ENCODE measurements at regions not wholly inside any gene's neighbourhood (a gene's known extent, or its start where the extent isn't known, plus 50 kb on each side); places are given as distances from the start of the nearest gene placed in this dataset.
"Not testable (repeated sequence)": the region's sequence is repeated elsewhere in the genome, so short reads cannot be mapped to it uniquely, and the experiment has no call there.

DNA sequence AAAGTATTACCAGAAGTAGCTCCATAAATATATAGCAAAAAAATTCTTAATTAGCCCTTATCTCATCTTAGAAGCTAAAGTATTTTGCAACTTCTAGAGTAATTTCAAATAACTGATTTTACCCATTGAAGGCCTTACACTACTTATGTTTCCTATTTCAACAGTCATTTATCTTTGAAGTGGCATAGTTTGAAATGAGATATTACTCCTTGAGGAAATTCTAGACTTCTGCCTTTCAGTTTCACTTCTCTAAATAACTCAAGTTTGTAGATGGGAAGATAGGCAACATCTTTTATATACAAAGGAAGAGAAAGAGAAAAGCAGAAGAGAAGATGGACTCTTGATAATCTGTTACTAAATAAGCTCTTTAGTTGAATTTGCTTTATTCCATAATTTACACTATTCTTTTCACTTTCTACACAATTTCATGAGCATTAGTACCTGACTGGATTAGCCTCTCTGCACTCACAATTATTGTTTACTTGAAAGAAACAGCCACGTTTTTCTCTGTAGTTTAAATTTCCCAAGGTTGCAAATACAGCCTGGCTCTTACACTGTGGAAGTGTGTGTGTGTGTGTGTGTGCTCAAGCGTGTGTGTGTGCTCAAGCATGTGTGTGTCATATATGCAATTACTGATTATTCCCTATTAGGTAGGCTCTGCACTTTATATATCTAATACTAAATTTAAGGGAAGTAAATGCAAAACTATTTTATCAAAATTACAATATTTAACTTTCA lies 60.6 kb upstream of the EMB start:
- no peak for DNase-seq (ENCODE audit: low spot score)

DNA sequence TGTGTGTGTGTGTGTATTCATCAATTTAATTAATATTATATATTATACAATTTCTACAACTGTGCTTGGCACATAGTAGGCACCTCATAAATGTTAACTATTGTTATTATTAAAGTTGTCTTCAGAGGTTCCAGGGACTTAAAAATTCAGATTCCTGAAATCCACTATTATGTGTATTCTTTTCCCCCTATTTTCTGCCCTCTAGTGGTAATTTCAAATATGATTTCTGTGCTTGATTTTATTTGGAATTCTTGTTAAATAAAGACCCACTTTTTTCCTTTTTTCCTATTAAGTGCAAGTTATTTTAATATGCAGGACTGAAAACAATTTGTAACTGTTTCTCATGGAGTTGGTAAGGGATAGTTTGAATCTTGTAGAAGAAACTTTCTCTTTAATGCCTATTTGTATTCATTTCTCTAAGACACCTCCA lies 72.0 kb upstream of the EMB start:
- not testable (repeated sequence) for DNase-seq (ENCODE audit: low spot score)

DNA sequence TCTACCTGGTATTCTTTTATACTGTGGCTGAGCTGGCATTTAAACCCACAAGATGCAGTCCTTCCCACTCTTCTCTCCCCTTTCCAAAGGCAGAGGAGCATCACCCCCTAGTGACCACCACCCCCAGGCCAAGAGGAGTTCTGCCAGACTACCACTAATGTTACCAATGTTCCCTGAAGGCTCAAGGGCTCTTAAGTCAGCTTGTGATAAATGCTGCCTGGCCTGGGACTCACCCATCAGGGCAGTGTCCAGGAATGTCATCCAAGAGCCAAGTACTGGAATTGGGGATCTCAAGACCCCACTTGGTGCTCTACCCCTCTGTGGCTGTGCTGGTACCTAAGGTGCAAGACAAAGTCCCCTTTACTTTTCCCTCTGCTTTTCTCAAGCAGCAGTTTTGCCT lies 80.0 kb upstream of the EMB start:
- DNase-seq (ENCODE audit: low spot score), result not testable (repeated sequence)

DNA sequence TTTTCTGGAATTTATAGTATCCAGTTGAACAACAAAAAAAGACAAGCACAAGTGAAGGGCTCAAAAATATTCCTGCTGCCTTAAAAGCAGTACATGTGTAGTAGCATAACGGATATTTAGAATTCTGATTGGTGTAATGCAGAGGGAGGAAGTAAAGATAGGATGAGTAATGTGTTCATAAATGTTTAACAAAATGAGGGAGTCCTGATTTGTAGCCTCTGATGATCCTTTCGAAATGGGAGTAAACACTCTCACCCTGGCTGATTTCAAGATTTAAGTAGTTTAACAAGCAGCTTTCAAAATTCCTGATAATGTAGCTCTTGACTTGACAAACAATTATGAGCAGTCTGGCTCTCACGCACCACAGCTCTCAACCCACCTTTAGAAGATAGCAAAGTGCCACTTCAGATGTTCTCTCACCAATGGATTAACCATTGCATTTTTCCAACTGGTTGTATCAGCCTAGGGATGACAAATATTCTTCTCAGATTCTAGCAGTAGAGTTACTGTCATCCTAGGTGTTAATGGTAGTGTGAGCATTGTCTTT lies 86.5 kb upstream of the EMB start:
- not testable (repeated sequence) for DNase-seq (ENCODE audit: low spot score)

DNA sequence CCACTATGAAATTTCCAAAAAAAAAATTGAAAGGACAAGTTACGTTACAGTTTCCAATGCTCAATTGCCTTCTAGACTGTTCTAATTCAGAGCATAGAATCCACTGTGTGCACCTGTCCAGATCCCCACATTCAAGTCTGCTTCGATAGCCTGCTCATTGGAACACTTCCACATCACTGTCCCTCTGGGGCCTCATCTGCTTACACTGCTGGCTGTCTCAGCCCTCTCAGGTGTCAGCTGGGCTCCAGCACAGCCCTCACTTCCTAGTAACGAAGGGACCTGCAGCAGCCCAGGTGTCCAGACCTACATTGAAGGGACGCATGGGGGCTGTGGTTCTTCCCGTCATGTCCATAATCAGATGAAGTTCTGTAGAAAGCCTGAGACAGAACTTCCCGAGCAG lies 94.3 kb upstream of the EMB start:
- no peak for DNase-seq (ENCODE audit: low spot score)

DNA sequence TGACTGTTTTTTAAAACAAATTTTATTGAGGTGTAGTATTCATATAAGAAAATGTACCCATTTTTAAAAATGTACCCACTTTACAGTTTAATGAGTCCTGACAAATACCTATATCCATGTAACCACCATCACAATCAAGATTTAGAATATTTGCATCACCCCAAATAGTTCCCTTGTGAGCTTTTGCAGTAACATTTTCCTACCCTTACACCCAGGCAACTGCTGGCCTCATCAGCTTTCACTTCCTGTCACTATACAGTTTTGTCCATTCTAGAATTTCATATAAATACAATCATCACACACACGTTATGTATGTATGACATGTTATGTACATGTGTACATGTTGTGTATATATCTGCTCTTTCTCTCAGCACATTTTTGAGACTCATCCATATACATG lies 96.4 kb upstream of the EMB start:
- not testable (repeated sequence) for DNase-seq (ENCODE audit: low spot score)

DNA sequence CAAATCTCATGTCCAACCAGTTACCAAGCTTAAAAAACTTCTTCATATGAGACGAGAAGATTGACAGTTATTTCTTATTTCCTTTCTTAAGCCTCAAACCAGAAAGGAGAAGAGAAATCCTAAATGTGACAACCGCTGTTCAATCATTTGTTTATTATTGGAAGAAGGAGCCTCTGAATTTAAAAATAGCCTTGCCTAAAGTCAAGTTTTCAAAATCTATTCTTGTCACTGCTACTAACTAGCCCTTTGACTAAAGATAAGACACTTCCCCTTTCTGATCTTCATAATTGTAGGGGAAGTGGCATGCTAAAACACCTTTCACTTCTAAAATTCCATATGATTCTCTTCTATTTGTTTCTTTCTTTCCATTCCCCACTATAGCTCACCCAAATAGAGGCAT lies 106.2 kb upstream of the EMB start:
- no peak for DNase-seq (ENCODE audit: low spot score)

DNA sequence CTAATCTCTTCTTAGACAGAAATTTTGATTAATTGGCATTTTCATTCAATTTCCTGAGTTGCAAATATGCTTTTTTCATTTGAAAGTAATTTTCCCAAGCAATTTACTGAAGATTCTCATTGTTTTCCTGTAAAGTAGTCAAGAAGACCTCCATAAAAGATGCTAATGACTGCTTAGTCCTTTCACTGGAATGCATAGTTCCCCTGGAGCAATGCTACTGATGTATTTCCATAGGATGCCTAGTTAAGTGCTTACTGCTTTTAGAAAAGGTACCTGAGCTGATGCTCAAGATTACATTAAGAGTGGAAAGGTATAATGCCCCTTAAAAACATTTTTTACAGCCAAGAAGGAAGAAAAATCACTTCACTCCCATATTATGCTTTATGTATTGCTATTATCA lies 109.2 kb upstream of the EMB start:
- no peak for DNase-seq (ENCODE audit: low spot score)

DNA sequence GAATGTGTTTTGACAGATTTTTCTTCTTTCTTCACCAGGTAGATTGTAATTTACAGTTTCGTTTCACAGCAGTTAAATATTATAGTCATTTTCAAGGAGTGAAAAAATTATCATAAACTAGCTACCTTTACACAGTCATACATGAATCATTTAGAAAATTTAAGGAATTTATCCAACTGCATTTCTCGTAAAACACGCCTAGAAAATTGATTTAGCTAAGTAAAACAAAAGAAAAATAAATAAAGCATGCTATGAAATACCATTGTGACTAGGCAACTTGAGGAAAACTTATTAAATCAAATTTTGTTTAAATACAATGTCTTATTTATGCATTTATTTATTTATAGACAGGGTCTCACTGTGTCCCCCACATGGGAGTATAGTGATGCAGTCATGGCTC lies 109.9 kb upstream of the EMB start:
- no peak for DNase-seq (ENCODE audit: low spot score)

DNA sequence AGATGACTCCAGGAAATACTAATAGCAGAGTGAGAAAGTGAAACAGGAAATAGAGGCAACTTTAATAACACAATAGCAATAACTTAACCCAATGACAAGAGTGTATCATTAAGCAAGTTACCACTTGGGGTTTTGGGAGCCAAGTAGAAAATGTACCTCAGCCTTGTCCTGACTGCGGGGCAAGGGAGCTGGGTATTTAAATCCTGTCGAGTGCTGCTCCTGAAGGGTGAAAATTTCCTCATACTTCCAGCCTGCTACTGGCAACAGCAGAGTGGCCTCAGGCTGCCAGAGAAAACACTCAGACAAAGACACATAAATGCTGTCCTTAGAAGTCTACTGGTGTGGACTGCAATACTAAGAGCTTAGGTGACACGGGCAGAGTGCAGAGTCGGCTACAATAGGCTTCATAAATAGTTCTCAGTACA lies 112.5 kb upstream of the EMB start:
- DNase-seq (ENCODE audit: low spot score), result no peak

DNA sequence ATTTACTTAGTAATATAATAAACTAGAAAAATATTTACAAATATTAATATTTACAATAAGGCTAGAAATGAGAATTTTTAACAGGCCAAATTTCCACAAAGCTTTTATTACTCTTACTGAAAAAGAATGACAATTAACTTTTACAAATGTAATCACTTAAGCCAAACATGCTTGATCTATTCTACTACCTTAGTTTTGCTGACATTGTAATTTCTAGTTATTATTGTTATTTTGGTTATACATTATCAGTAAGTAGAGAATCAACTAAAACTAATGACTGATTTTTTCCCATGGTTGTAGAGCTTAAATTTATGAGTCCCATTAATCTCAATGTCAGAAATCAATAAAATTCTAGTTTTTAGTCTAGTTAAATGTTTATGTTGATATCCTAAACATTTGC lies 107.8 kb upstream of the PARP8 start:
- not testable (repeated sequence) for DNase-seq (ENCODE audit: low spot score)

DNA sequence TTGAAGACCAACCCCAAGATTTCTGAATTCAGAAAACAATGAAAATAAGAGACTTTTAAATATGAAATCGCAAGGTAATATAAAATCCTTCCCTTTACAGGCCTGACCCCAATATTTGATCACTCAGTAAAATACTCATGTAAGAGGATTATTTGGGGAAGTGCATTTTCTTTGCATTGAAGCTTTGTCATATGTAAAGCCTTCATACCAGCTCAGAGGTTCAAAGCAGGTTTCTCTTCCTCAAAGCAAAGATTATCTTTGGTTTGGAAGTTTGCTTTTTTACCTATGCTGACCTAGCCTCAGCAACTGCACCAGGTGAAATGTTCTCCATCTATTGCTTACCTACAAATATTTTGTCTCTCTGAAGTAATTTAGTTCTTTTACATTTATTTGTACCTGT lies 106.5 kb upstream of the PARP8 start:
- no peak for DNase-seq (ENCODE audit: low spot score)

DNA sequence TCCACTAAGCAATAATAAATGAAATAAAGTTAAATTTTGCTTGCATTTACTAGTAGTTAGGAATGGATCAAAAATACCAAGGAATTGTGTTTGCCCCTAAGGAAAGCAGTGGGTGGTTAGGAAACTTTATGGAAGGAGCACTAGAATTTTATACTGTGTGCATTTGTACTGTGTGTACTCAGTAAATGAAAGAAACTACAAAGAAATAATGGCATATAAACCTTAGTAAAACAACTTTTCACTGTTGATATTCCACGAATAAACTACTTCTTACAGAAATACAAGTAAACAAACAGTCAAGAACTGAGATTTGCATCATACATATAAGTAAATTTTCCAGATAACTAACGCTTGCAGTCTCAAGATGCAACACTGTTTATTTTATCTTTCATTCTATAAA lies 103.7 kb upstream of the PARP8 start:
- DNase-seq (ENCODE audit: low spot score), result no peak

DNA sequence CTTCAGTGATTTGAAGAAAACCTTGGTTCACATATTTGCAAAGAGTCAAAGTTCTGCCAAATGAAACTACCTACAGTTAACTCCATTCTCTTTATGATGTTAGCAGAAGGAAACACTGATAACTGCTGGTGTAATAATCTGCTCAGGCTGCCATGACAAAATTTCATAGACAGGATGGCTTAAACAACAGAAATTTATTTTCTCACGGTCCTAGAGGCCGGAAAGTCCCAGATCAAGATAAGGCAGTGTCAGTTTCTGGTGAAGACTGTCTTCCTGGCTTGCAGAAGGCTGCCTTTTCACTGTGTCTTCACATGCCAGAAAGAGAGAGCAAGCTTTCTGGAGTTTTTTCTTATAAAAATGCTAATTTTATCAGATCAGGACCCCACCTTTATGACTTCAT lies 102.4 kb upstream of the PARP8 start:
- DNase-seq (ENCODE audit: low spot score), result no peak

DNA sequence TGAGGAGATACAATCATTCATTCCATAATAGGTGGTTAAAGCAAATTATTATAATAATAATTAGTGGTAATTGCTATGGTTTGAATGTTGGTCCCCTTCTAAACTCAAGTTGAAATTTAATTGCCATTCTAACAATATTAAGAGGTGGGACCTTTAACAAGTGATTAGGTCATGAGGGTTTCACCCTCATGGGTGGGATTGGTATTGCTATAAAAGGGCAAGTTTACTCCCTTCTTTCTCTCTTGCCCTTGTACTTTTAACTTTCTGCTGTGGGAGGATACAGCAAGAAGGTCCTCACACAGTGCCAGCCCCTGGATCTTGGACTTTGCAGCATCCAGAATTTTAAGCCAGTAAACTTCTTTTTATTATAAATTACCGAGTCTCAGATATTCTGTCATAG lies 101.9 kb upstream of the PARP8 start:
- DNase-seq (ENCODE audit: low spot score), result no peak

DNA sequence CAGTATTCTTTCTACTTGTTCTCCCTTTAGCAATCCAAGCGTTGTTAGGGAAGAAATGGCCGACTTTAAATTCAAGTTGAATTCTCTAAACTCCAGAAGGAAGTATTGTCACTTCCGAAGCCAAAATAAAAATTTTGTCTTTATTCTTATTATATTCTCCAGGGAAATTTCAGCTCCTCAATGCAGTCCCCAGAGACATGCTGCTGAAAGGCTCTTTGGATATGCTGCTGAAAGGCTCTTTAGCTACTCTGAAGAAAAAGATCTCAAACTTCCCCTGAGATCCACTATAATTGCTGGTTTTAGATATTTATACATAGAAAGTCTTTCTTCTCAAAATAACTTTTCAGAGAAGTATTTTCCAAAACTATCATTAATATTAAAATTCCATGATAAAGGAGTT lies 92.3 kb upstream of the PARP8 start:
- DNase-seq (ENCODE audit: low spot score), result no peak

DNA sequence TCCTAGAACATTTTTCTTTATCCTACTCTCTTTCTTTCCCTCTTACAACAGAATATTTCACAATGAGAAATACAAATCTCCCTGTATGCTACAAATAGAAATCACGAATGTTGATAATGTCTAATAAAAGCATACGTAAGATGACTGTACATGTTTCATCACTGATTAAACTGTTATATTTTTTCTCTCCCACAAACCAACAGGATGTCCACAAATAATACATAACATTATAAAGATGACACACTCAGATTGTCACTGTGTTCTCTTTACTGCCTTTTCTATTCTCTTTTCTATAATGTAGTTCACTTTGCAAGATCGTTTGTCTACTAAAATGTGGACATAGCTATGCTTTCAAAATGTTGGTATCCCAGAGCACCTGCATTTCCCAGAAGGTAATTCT lies 90.7 kb upstream of the PARP8 start:
- no peak for DNase-seq (ENCODE audit: low spot score)

DNA sequence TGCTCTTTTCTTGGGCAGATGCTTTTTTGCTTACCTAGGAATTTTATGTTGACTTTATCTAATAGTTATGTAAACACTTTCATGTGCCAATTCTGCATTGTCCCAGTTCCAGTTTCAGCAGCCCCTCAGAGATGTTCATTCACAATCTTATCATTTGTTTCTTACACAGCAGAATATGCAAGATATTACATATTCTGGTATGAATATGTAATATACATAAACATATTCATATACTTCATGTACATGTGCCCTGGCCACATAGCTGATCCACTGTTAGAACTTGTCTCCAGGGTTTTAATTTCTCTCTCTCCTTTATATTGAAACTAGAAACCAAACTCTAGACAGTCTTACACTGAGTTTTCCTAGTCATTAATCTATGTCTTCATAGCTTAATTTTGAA lies 90.2 kb upstream of the PARP8 start:
- DNase-seq (ENCODE audit: low spot score), result no peak

DNA sequence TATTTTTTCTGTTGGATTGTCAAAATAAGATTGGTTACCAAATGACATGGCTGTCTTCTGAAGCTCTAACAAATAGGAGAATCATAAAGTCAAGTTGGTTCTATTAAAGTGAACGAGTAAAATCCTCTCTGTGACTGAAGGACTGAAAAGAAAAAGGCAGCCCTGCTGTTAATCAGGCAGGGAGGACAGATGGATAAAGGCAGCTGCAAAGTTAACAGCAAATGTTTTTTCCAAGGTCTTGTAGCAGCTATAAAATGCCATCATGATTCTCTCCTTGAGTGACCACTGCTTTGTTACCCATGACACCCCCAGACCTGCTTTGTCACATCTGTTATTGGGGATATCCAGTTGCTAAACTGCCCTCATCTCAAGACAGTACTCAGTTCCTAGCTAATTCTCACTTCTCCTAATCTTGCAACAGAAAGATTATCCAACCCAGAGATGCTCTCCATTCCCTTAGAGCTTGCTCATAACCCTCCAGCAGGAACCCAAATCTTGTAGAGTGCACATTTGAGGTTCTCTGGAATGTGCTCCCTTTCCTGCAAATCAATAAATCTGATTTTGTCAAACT lies 89.7 kb upstream of the PARP8 start:
- DNase-seq (ENCODE audit: low spot score), result no peak

DNA sequence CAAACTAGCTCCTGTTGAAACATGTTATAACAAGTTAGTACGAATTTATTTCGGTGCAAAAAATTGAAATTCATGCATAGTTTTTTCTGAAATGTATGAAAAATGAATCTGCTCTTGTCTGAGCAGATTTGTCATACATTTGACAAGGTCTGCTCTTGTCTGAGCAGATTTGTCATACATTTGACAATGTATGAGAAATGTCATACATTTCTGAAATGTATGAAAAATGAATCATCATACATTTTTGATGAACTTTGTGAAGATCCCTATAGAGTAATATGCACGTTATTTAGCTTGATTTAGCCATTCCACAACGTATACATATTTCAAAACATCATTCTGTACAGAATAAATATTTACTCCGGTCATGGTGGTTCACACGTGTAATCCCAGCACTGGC lies 85.9 kb upstream of the PARP8 start:
- DNase-seq (ENCODE audit: low spot score), result no peak

DNA sequence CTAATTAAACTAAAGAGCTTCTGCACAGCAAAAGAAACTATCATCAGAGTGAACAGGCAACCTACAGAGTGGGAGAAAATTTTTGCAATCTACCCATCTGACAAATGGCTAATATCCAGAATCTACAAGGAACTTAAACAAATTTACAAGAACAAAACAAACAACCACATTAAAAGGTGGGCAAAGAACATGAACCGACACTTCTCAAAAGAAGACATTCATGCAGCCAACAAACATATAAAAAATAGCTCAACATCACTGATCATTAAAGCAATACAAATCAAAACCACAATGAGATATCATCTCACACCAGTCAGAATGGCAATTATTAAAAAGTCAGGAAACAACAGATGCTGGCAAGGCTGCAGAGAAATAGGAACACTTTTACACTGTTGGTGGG lies 84.6 kb upstream of the PARP8 start:
- not testable (repeated sequence) for DNase-seq (ENCODE audit: low spot score)

DNA sequence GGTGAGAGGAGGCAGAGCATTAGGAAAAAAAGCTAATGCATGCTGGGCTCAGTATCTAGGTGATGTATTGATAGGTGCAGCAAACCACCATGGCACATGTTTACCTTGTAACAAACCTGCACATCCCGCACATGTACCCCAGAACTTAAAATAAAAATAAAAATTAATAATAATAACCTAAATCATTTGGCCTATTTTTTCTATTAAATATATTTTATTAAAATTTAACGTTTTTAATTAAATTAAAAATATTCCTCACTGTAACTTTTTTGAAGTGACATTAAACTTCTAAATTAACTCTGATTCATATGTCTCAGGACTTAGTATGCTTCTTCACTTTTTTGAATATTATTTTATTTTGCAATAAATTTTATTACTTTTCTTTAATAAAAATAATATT lies 83.7 kb upstream of the PARP8 start:
- no peak for DNase-seq (ENCODE audit: low spot score)

DNA sequence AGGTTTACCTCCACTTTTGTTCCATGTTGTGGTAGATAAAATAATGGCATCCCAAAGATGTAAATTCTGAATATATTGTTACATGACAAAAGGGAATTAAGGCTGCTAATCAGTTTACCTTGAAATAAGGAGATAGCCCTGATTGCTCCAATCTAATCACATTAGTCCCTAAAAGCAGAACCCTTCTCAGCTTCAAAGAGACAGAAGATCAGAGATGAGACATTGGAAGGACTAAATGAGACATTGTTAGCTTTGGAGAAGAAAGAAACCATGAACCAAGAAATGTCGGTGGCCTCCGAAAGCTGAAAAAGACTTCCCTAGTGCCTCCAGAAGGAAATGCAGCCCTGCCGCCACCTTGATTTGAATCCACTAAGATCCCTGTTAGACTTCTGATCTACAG lies 82.8 kb upstream of the PARP8 start:
- DNase-seq (ENCODE audit: low spot score), result no peak

DNA sequence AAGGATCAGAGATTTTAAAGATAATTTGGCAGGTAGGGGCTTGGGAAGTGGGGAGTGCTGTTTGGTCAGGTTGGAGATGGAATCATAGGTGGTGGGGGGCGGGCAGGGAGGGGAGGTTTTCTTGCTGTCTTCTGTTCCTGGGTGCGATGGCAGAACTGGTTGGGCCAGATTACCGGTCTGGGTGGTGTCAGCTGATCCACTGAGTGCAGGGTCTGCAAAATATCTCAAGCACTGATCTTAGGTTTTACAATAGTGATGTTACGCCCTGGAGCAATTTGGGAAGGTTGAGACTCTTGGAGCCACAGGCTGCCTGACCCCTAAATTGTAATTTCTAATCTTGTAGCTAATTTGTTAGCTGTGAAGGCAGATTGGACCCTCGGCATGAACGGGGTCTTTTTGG lies 78.0 kb upstream of the PARP8 start:
- not testable (repeated sequence) for DNase-seq (ENCODE audit: low spot score)
